ENCODE measurements at regions not wholly inside any gene's neighbourhood (a gene's known extent, or its start where the extent isn't known, plus 50 kb on each side); places are given as distances from the start of the nearest gene placed in this dataset.

- DNase-seq = no peak
These were observed 96.0 kb downstream of the INHBB start for GRCh38 chr2:120441744-120442471.

- DNase-seq = no peak
These were observed 96.6 kb downstream of the INHBB start for GRCh38 chr2:120442541-120442922.

- no peak for DNase-seq
These were observed 97.1 kb downstream of the INHBB start for GRCh38 chr2:120442923-120443571.

- DNase-seq = no peak
These were observed 98.0 kb downstream of the INHBB start for GRCh38 chr2:120443946-120444345.

DNA sequence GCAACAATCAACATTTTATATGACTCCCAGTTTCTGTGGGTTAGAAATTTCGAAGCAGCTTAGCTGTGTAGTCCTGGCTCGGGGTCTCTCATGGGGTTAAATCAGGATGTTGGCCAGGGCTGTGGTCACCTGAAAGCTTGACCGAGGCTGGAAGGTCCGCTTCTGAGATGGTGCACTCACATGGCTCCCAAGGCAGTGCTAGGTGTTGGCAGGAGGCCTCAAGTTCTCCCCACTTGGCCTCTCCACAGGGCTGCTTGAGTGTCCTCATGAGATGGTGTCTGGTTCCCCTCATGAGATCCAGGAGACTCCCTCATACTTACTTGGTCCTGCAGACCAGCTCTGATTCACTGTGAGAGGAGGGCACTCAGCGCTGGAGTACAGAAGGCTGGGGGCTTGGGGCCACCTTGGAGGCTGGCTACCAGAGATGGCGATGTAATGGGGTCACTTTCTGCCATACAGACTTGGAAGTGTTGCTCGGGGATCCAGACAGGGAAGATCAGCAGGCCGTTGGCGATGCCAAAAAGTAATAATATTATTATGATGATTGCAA lies 98.8 kb downstream of the INHBB start:
- no peak for DNase-seq

DNA sequence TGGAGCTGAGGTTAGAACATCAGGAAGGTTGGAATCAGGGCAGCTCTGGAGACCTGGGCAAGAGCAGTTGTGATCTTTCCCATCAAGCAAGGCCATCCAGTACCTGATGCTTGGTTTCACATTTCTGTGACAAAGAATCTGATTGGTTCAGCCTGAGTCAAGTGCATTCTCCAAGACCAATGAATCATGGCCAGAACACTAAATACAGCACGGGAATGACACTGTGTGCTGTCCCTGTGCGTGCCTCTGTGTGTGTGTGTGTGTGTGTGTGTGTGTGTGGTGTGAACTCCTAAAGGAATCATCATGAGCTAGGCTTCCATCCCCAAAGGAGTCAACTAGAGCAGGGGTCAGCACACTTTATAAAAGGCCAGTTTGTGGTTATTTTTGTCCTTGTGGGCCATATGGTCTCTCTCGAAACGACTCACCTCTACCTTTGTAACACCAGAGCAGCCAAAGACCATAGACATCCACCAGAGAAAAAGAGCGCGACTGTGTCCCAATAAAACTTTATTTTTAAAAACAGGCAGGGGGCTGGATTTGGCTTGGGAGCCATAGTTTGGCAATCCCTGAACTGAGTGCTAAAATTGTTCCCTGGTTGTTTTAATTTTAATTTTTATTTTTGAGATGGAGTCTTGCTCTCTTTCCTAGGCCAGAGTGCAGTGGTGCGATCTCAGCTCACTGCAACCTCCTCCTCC lies 99.7 kb downstream of the INHBB start:
- no peak for DNase-seq

- DNase-seq = no peak
These were observed 100.5 kb downstream of the INHBB start for GRCh38 chr2:120446236-120447126.

- DNase-seq = no peak
These were observed 101.3 kb downstream of the INHBB start for GRCh38 chr2:120447127-120447785.

DNA sequence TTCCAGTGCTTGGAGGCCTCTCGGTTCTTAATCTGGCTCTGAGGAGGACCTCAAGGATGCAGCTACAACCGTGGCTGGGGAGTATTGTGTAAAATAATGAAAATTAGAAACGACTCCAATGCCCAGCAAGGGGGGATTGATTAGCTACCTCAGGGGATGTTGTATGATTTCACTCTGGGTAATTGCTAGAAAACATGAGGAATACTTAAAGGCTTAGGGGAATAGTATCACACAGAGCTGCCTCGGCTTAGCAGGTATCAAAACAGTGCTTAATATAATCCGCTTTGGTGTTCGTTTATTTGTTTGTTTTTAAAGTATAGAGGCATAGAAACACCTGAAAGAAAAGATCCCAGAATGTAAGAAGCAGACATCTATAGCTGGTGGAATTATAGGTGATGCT lies 102.5 kb downstream of the INHBB start:
- DNase-seq = no peak

DNA sequence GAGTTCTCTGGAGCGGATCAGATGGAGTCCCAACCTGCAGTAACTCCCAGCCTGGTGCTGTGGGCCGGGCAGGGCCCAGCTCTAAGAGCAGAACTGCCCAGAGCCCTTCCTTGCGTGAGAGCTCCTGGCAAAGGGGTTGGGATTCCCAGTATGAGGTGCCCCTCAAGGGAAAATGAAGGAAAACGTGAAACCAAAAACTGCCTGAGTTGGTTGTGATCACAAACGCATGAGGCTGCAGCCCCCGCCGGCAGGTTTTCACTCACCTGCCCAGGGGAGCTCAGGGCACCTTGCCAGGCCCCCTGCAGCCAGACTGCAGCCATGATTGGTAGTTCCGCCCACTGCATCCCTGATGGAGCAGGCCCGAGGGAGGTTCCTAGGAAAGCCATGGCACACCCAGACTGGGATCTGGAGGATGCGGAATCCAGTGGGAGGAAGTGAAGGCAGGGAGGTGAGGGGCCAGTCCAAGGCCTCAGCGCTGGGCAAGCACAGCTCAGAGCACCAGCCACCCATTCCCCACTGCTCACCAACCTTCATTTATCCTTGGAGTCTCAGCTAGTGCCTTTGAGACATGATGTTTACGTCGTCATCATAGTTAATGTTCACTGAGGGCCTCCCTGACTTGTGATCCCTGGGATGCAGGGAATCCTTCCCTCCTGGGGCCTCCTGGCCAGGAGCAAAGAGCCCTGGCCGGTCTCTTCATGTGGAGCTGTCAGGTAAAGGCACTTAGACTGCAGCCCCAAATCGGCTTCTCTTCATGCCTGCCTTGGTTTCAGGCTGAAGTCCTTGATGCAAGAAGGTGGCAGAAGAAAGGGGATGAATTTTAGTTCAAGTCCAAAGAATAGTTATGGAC lies 103.2 kb downstream of the INHBB start:
- no peak for DNase-seq

DNA sequence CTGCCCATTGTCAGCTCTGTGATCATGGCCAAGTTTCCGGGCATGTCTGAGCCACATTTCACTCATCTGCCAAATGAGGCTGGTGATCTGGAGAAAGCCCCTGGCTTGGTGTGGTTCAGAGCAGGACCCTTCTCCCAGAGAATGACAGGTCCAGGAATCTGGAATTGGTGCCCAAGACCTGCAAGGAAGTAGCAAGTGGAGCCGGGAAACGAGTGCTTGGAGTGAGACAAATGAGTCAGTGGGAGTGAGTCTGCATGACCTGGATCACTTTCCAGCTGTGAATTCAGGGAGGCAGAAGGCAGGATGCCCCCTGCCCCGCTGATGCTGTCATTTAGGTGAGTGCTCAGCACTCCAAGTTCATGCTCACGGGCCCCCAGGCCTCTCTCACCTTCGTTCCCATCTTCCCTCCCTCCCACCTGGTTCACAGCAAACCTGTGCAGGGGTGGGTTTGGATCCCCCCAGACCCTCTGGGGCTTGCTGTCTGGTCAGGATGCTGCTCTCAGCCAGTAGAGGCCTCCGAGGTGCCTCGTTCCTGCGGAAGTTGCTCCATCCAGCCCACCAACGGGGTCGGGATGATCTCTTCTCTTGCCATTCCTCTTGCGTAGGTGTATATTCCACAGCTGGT lies 104.4 kb downstream of the INHBB start:
- no peak for DNase-seq

GRCh38 chr2:120451334-120451733 lies 105.4 kb downstream of the INHBB start:
- no peak for DNase-seq

- no peak for DNase-seq
These were observed 106.2 kb downstream of the INHBB start for GRCh38 chr2:120452131-120452530.

DNA sequence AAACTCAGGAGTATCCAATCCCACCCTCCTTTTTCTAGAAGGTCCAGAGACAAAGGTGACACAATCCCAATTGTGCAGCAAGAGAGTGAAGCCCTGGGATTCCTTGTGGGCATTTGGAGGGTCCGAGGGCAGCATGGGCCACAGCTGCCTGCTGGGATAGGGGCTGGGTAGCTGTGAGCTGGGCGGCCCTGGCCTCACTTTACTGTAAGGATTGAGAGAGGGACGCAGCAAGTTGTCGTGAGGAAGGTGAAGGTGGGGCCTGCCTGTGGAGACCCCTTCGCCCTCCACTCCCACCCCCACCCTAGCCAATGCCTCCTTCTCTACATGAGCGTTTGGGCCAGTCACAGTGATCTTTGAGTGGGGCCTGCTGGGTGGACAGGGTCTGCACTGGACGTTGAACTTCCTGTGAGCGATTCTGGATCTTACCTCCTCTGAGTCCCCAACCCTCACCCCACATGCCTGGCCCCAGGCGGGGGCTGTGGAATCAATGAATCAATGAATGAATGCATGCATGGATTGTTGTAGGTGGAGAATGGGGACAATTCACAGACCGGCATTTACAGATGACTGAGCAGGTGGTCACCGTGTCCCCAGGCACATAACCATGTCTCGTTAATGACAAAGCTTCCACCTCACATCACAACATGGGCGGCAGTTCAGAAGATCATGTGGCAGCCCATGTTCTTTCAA lies 107.2 kb downstream of the INHBB start:
- DNase-seq = no peak

GRCh38 chr2:120453635-120453998 lies 107.7 kb downstream of the INHBB start:
- DNase-seq = no peak

DNA sequence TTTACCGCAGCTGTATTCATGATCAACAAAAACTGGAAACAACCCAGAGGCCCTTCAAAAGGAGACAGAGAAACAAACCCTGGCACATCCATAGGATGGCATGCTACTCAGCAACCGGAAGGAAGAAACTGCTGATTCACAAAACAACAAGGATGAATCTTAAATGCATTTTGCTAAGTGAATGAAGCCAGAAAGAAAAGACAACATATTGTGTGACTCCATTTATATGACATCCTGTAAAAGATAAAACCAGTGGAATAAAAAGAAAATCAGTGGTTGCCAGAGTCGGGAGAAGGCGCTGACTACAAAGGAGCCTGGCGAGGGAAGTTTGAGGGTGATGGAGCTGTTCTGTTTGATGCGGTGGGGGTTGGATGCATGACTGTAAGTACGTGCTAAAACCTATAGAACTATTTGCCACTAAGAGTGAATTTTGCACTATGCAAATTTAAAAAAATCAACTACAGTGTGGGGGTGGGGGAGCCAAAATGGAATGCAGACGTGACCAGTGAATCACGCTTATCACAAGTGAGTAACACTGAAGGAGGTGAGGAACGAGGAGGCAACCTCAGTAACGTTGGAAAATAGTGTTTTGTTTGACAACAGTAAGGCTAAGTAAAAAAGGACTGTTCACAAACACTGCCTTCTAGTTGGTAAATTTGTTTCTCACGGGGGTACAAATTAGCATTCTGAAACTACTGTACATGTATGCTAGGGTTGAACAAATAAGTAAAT lies 108.9 kb downstream of the INHBB start:
- no peak for DNase-seq

DNA sequence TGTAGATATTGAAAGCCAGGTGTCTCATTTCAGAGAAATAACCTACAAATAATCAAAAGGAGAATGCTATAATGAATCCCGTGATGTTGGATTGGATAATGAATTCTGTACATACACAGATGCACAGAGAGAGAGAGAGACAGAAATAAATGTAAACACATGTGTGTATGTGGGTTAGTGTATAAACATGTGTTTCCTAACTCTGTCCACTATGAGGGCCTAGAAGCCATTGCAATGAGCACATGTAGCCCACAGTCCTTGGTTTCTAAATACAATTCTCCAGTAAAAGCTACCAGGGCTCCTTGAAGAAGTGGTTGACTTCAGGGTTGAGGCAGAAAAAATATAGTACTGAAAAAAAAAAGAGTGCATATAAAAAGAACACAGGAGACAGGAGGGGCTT lies 109.5 kb downstream of the INHBB start:
- DNase-seq = no peak

DNA sequence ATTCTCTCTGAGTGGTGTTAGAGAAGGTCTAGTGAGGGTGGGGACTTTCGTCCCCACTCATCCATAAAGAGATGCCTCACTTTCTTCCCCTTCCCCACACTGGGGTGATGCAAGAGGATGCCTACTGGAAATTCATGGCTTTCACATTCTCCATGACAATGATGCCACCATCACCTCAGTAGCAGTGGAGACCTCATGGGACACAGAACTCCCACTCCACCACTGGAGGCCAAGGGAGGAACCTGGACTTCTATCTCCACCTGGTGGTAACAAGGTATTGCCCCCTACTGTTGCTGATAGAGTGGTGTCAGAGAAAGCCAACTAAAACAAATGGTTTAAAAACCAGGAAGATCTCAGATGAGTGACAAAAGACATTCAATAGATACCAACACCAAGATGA lies 110.9 kb downstream of the INHBB start:
- no peak for DNase-seq

GRCh38 chr2:120460511-120460910 lies 114.6 kb downstream of the INHBB start:
- DNase-seq = no peak
